ENCODE measurements at regions not wholly inside any gene's neighbourhood (a gene's known extent, or its start where the extent isn't known, plus 50 kb on each side); places are given as distances from the start of the nearest gene placed in this dataset.

- no peak for DNase-seq
Observed at GRCh38 chr15:37576952-37577351, 357.5 kb upstream of the TMCO5A start.

- DNase-seq: no peak
Observed at GRCh38 chr15:37581866-37582532, 352.4 kb upstream of the TMCO5A start.

- no peak for DNase-seq
Observed at GRCh38 chr15:37582852-37583251, 351.6 kb upstream of the TMCO5A start.

- no peak for DNase-seq
Observed at GRCh38 chr15:37586011-37586583, 348.3 kb upstream of the TMCO5A start.

GRCh38 chr15:37586976-37587375, 347.5 kb upstream of the TMCO5A start:
- DNase-seq: peak; percentile 9 to 55

- no peak for DNase-seq
Observed at GRCh38 chr15:37594417-37594816, 340.0 kb upstream of the TMCO5A start.

- DNase-seq: peak in 1 of 2 donors; percentile 14
Observed at GRCh38 chr15:37595426-37595970, 338.9 kb upstream of the TMCO5A start.

GRCh38 chr15:37599156-37599555, 335.3 kb upstream of the TMCO5A start:
- DNase-seq: no peak

GRCh38 chr15:37616215-37616614, 318.2 kb upstream of the TMCO5A start:
- DNase-seq: no peak

GRCh38 chr15:37618353-37618752, 316.1 kb upstream of the TMCO5A start:
- DNase-seq: no peak

GRCh38 chr15:37619358-37620042, 314.9 kb upstream of the TMCO5A start:
- DNase-seq: no peak

GRCh38 chr15:37625576-37625975, 308.9 kb upstream of the TMCO5A start:
- DNase-seq: no peak

- DNase-seq: no peak
Observed at GRCh38 chr15:37628507-37628906, 305.9 kb upstream of the TMCO5A start.

GRCh38 chr15:37636736-37637135, 297.7 kb upstream of the TMCO5A start:
- DNase-seq: no peak

GRCh38 chr15:37638116-37638515, 296.3 kb upstream of the TMCO5A start:
- no peak for DNase-seq

GRCh38 chr15:37638691-37639090, 295.7 kb upstream of the TMCO5A start:
- DNase-seq: no peak

GRCh38 chr15:37652646-37653417, 281.6 kb upstream of the TMCO5A start:
- no peak for DNase-seq

- DNase-seq: no peak
Observed at GRCh38 chr15:37678124-37678523, 256.3 kb upstream of the TMCO5A start.

GRCh38 chr15:37679627-37680026, 254.8 kb upstream of the TMCO5A start:
- DNase-seq: no peak

- no peak for DNase-seq
Observed at GRCh38 chr15:37682304-37682703, 252.1 kb upstream of the TMCO5A start.

GRCh38 chr15:37691911-37692310, 242.5 kb upstream of the TMCO5A start:
- DNase-seq: no peak

- DNase-seq: no peak
Observed at GRCh38 chr15:37693926-37694325, 240.5 kb upstream of the TMCO5A start.

Data from right lung (tissue), 2 donors.